NCI-H2227 (cell line): ENCODE measurements at regions not wholly inside any gene's neighbourhood (a gene's known extent, or its start where the extent isn't known, plus 50 kb on each side); places are given as distances from the start of the nearest gene placed in this dataset.

Experiments used
- DNase-seq: peaks from one replicate; lab custom pipeline; 2025; ENCODE audit not compliant: unreplicated experiment; lab: John Stamatoyannopoulos, UW

DNA sequence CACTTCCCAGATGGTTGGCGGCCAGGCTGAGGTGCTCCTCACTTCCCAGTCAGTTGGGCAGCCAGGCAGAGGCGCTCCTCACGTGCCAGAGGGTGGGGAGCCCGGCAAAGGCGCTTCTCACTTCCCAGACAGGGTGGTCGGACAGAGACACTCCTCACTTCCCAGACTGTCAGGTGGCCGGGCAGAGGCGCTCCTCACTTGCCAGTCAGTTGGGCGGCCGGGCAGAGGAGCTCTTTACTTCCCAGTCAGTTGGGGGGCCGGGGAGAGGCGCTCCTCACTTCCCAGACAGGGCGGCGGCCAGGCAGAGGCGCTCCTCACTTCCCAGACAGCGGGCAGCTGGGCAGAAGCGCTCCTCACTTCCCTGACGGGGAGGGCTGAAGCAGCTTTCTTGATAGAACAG lies 143.0 kb upstream of the ARID2 start:
- no peak for DNase-seq

- no peak for DNase-seq
Measured at GRCh38 chr12:45587012-45587411, 142.5 kb upstream of the ARID2 start.

DNA sequence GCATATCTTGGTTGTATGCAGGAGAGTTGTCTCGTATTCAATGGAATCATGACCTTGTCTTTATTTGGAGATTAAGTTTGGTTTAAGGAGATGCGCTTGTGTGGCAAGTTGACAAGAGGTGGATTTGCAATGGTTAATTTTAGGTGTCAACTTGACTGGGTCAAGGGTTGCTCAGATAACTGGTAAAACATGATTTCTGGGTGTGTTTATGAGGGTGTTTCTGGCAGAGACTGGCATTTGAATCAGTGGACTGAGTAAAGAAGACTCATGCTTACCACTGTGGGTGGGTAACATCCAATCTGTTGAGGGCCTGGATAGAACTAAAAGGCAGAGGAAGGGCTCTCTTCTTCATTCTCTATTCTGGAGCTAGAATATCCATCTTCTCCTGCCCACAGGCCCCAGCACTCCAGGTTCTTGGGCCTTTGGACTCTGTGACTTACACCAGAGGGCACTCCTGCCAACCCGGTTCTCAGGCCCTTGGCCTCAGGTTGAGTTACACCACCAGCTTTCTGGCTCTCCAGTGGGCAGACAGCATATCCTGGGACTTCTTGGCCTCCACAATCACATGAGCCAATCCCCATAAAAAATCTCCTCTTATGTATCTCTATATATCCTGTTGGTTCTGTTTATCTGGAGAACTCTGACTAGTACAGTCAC lies 141.5 kb upstream of the ARID2 start:
- no peak for DNase-seq

DNA sequence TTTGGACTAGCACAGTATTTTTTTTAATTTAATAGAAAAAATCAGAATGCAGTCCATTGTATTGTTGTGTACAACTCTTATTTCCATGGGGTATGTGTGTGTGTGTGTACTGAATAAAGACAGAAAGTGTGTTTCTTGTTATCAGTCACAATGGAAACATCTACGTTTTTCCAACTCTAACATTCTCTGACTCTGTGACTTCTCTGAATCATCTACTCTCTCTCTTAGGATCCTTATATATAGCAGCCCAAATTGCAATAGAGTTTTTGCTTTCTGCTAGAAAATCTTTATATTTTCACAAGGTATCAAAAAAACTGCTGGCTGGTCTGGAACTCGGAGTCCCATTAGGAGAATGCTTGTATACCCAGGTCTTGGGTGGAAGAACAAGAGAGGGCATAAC lies 138.9 kb upstream of the ARID2 start:
- DNase-seq: no peak

- no peak for DNase-seq
Measured at GRCh38 chr12:45591635-45592034, 137.9 kb upstream of the ARID2 start.

DNA sequence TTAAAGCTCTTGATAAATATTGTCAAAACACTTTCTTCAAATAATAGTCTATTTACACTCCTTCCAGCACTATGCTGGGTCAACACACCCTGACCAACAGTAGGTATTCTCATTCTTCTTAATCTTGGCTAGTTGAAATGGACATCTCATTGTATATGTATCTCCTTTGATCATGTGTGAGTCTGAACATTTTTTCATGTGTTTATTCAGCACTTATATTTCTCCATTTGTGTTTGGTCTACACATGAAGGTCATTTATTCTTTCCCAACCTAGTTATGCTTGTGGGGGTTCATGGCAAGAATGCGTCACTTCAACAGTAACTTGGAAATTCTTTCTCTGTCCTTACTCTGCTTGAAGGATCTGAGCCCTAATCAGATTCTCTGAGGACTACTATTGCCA lies 133.1 kb upstream of the ARID2 start:
- DNase-seq: no peak

DNA sequence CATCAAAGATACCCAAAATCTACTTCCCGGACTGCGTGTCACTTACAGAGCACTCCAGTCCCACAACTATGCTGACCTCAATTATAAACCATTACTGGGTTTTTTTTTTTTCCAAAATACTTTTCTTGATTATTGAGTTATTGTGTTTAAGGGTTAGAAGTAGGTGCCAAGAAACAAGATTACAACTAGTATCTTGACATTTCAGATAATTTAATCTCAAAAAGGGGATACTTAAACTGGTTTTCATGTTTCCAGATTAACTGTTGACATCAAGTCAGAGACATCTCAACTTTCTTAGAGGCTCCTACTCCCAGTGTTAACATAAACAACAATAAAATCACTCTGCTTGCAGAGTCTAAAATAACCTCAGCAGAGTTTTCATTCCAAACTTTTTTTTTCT lies 131.2 kb upstream of the ARID2 start:
- DNase-seq: no peak

DNA sequence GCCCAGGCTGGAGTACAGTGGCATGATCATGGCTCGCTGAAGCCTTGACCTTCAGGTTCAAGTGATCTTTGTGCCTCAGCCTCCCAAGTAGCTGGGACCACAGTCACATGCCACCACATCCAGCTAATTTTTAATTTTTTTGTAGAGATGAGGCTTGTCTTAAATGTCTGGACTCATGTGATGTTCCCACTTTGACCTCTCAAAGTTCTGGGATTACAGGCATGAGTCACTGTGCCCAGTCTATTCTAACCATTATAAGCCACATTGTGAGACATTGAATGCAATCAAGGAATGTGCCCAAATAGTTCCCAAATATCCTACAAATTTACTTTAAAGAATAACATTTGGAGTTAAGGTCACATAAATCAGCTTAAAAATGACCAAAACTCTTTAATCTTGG lies 130.7 kb upstream of the ARID2 start:
- DNase-seq: no peak

GRCh38 chr12:45599196-45599595 lies 130.3 kb upstream of the ARID2 start:
- DNase-seq: no peak

GRCh38 chr12:45601390-45601789 lies 128.1 kb upstream of the ARID2 start:
- DNase-seq: no peak

GRCh38 chr12:45601888-45602287 lies 127.6 kb upstream of the ARID2 start:
- no peak for DNase-seq

- no peak for DNase-seq
Measured at GRCh38 chr12:45605624-45606023, 123.9 kb upstream of the ARID2 start.

GRCh38 chr12:45611061-45611460 lies 118.4 kb upstream of the ARID2 start:
- DNase-seq: no peak

- no peak for DNase-seq
Measured at GRCh38 chr12:45611495-45611894, 118.0 kb upstream of the ARID2 start.

GRCh38 chr12:45612044-45612794 lies 117.3 kb upstream of the ARID2 start:
- DNase-seq: no peak

DNA sequence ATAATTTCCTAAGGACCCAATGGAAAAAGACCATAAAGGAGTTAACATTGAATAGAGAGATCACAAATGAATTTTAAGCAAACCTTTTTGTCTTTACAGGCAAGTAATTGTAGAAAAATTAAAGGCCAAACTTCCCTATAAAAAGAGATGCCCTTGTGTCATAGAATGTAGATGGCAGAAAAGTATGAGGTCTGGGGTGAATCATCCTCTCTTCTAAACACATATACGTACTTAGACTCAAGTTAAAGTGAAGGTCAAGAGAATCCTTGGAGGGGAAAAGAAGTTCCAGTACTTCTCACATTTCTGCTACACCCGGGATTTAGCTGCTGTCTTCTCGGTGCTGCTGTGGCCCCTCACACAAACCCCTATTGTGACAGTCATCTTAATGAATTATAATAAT lies 116.2 kb upstream of the ARID2 start:
- no peak for DNase-seq

- no peak for DNase-seq
Measured at GRCh38 chr12:45613855-45614254, 115.7 kb upstream of the ARID2 start.

- DNase-seq: peak; percentile 10
Measured at GRCh38 chr12:45615268-45615667, 114.2 kb upstream of the ARID2 start.

DNA sequence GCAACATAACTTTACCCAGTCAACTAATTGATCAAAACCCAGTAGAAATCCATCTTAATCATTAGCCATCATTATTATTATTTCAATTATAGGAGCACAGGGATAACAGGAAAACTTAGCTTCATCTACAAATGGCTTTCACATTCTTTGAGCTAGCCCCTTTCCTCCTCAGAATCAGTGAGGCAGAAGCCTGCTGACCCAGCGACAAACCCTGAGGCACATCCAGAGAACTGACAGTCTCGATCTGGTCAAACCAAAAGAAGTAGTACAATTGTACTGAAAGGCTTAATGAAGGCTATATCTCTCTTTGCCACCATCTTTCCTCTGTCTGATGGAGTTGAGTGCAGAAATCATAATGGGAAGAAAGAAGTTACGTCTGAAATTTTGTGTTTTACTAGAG lies 109.8 kb upstream of the ARID2 start:
- DNase-seq: no peak

DNA sequence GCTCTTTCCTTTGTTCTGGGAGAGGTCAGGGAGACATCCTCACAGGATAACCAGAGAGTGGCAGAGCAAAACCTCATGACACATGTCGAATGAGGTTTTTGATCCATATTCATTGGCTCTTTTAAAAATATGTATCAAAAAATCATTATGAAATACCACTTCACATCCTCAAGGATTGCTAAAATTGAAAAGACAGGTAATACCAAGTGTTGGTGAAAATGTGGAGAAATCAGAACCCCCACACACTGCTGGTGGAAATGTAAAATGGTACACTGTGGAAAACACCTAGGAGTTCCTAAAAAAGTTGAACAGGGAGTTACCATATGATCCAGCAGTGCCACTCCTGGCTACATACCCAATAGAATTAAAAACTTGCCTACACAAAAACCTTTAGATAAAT lies 107.8 kb upstream of the ARID2 start:
- no peak for DNase-seq

DNA sequence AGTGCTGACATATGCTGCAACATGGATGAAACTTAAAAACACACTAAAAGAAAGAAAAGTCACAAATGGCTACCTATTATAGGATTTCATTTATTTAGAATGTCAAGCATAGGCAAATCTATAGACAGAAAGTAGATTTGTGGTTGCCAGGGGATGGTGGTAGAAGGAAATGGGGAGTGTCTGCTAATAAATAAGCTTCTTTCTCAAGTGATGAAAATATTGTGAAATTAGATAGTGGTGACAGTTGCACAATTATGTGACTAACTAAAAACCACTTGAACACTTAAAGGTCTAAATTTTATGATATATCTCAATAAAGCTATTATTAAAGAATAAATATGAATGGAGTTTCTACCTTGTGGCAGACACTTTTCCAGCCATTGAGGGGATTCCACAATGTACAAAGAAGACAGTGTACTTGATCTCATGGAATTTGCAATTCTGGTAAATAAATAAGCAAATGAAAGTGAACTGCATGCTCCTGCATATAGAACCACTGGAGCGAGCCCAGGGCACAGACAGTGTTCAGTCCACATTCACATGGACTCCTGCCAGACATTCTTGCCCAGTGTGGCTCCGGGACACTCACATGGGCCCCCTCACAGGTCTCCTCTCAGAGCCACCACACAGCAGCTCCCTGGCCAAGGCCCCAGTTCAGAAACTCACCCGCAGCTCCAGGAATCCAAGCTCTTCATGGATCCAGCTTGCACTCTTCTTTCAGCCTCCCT lies 107.1 kb upstream of the ARID2 start:
- no peak for DNase-seq

GRCh38 chr12:45623221-45623620 lies 106.3 kb upstream of the ARID2 start:
- DNase-seq: no peak
